Fibroblast of lung (primary cell): ENCODE measurements at regions not wholly inside any gene's neighbourhood (a gene's known extent, or its start where the extent isn't known, plus 50 kb on each side); places are given as distances from the start of the nearest gene placed in this dataset.

Source experiments
- CTCF ChIP-seq, 2 donors: IDR thresholded peaks in 1 of 2; conservative IDR thresholded peaks in 1 of 2; 1 replicate in 1 of 2; 2 replicates in 1 of 2; pipeline ENCODE4 v1.5.1; 2011 to 2012; ENCODE audit warnings: low read length in 2 of 2, control low read depth in 1 of 2, inconsistent platforms in 1 of 2, low read depth in 1 of 2, mild to moderate bottlenecking in 1 of 2
- EZH2 ChIP-seq: IDR thresholded peaks from 2 replicates; pipeline ENCODE4 v1.5.1; 2012; ENCODE audit warnings: low read length, control low read depth, mild to moderate bottlenecking; ENCODE audit errors: missing control alignments

GRCh38 chr16:11449716-11450115 is 104.5 kb downstream of the RMI2 start:
- no peak for TF ChIP-seq CTCF (conservative IDR thresholded peaks at IDR 0.05 in 1 of 2, IDR thresholded peaks at IDR 0.05 in 1 of 2; ENCODE audit: low read depth in 1 of 2, low read length in 2 of 2)
- TF ChIP-seq EZH2, result no peak
